Activated naive CD8-positive, alpha-beta T cell treated with anti-CD3 and anti-CD28 coated beads, Interleukin-2, amount 50 U/mL, for 24 hours (primary cell): ENCODE measurements at regions not wholly inside any gene's neighbourhood (a gene's known extent, or its start where the extent isn't known, plus 50 kb on each side); places are given as distances from the start of the nearest gene placed in this dataset.
"Not testable (repeated sequence)": the region's sequence is repeated elsewhere in the genome, so short reads cannot be mapped to it uniquely, and the experiment has no call there.

ENCODE experiments used
- ATAC-seq: fragments of 150-1000 bp; cut with Tn5 transposase; one replicate; pipeline ENCODE4 v1.10.0; 2021
- DNase-seq: peaks from one replicate; pipeline ENCODE4 v3.0.0; 2021
- H3K27ac Mint-ChIP-seq: one replicate; pipeline ENCODE4 v1.8.0; 2021; ENCODE audit warnings: mild to moderate bottlenecking, mixed read lengths
- H3K27me3 Mint-ChIP-seq: one replicate; pipeline ENCODE4 v1.8.0; 2021; ENCODE audit warnings: mixed read lengths
- H3K36me3 Mint-ChIP-seq: one replicate; pipeline ENCODE4 v1.8.0; 2021; ENCODE audit warnings: low read depth, mixed read lengths
- H3K4me1 Mint-ChIP-seq: one replicate; pipeline ENCODE4 v1.8.0; 2021; ENCODE audit warnings: mixed read lengths
- H3K4me3 Mint-ChIP-seq: one replicate; pipeline ENCODE4 v1.8.0; 2021; ENCODE audit warnings: mild to moderate bottlenecking, moderate library complexity, mixed read lengths
- H3K9me3 Mint-ChIP-seq: one replicate; pipeline ENCODE4 v1.8.0; 2021; ENCODE audit warnings: mixed read lengths

- Mint-ChIP-seq H3K27ac (no peak overlapping the region), H3K9me3 (no peaks in the 10 kb centered on the region), H3K4me1 (no peaks in the 10 kb centered on the region), H3K4me3 (no peak overlapping the region), H3K36me3 (no peaks in the 10 kb centered on the region), H3K27me3 (peaks cover 4% of the 10 kb centered on the region)
- DNase-seq (no peak), ATAC-seq (no peak)
Measured at GRCh38 chr6:167746975-167747374, 79.7 kb upstream of the AFDN start.

DNA sequence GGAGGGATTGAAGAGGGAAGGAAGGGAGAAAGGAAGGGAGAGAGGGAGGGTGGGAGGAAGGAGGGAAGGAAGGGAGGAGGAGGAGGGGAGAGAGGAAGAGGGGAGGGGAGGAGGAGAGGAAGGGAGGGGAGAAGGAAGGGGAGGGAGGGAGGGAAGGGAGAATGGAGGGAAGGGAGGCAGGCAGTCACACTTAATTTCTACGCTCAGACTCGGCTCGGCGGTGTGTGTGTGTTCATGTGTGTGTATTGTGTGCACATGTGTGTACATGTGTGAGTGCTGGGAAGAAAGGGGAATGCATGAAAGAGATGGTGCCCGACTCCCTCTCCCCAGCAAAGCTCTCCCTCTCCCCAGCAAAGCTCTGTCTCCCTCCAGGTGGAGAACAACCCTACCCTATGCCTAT lies 79.1 kb upstream of the AFDN start:
- Mint-ChIP-seq H3K9me3 (no peaks in the 10 kb centered on the region), H3K27me3 (peaks cover 4% of the 10 kb centered on the region), H3K4me1 (no peaks in the 10 kb centered on the region), H3K36me3 (no peaks in the 10 kb centered on the region), H3K27ac (no peak overlapping the region), H3K4me3 (no peak overlapping the region)
- DNase-seq (no peak), ATAC-seq (no peak)

DNA sequence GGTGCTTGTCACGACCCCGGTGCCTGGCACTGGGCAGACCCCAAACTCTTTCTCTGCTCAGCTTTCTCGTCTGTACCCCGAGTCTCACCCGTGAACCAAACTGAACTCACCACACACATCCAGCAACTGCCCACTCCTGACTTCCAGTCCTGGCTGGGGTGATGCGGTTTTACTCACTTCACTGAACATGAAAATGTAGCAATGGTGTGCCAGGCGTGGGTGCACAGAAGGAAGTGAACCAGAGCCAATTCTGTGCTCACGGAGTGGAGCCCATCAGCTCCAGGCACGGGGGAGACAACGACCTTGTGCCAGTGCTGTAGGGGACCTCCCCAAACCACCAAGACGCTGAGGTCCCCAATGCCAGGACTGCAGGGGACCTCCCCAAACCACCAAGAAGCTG lies 78.7 kb upstream of the AFDN start:
- Mint-ChIP-seq H3K27me3 (peaks cover 4% of the 10 kb centered on the region), H3K4me3 (no peak overlapping the region), H3K27ac (no peak overlapping the region), H3K9me3 (no peaks in the 10 kb centered on the region), H3K4me1 (no peaks in the 10 kb centered on the region), H3K36me3 (no peaks in the 10 kb centered on the region)
- no peak for ATAC-seq
- DNase-seq: no peak

DNA sequence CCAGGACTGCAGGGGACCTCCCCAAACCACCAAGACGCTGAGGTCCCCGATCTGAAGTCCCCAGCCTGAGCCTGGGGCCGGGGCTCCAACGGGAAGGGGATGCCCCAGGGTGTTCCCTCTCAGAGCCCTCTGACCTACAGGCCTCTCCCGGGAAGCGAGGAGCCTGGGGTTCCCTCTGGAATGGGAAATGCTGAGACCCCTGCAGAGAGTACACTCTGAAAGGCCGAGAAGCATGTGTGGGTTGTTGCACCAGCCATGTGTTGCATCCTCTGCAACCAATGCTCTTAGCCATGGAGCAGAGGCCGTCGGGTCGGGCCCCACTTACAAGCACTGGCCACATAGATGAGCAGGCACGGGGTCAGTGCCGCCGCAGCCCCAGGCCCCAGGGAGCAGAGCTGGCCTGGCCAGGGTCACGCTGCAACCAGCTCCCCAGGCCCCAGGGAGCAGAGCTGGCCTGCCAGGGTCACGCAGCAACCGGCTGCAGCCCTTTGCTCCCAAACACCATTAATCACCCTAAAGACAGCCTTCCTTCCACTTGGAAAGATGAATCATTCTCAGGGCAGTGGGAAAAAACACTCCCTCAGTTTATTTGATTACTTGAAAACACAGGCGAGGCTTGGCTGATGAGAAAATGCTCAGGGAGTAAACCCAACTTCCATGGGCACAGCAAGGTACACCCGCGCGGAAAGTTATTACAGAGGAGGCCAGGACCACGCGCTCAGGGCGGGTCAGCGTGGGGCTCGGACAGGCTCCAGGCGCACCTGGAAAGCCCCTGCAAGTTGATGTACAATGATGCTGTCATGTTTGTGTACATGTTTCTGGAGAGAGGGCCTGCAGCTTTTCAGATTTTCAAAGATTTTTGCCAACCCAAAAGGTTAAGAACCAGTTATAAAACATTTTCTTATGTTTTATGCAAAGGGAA lies 78.0 kb upstream of the AFDN start:
- Mint-ChIP-seq H3K27ac (no peak overlapping the region), H3K4me1 (no peaks in the 10 kb centered on the region), H3K9me3 (no peaks in the 10 kb centered on the region), H3K4me3 (no peak overlapping the region), H3K27me3 (peaks cover 5% of the 10 kb centered on the region), H3K36me3 (no peaks in the 10 kb centered on the region)
- DNase-seq (no peak), ATAC-seq (no peak)

DNA sequence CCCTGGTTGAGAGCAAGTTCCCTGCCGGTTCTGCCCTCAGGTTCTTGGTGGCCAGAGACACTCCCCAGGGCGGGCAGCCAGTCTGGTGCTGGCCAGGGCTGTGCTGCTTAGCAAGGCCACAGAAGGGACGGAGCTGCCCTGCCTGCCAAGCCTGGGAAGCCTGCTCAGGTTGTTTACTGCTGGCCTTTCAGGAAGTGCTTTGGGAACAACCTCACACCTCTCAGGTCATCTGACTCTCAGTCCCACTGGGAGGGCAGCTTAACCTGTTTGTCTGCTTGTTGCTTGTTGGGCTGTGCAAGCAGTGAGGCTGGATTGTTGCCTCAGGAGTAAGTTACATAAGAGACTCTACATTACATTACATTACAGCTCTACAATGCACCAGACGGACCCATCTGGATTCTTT lies 75.8 kb upstream of the AFDN start:
- H3K9me3 Mint-ChIP-seq: no peaks in the 10 kb centered on the region
- no peaks in the 10 kb centered on the region for H3K36me3 Mint-ChIP-seq
- no peaks in the 10 kb centered on the region for H3K4me1 Mint-ChIP-seq
- DNase-seq (no peak), ATAC-seq (no peak)
- no peak overlapping the region for H3K27ac Mint-ChIP-seq
- H3K4me3 Mint-ChIP-seq: no peak overlapping the region
- peaks cover 3% of the 10 kb centered on the region for H3K27me3 Mint-ChIP-seq

DNA sequence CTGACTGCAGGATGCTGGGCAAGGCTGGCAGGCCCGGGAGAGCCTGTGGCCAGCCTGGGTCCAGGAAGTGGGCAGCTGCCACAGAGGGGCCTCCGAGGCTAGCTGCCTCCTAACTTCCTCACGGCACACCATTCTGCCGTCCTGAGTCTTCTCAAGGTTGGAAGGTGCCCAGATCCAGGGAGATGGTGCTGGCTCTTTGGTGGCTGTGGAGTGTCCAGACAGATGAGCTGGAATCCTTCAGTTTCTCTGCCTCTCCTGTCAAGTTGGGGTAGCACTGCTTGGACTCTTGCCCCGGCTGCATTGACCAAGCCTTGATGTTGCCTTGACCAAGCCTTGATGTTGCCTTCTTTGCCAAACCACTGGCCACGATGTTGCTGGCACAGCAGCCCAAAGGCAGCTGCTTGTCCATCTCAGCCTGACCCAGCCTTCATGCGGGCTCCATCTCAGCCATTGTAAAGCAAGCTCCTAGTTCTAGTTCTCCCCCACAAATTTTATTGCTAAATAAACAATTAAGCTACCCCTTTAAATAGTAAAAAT lies 75.1 kb upstream of the AFDN start:
- ATAC-seq (no peak), DNase-seq (no peak)
- Mint-ChIP-seq H3K27me3 (peaks cover 4% of the 10 kb centered on the region), H3K27ac (no peak overlapping the region), H3K4me3 (no peak overlapping the region), H3K4me1 (no peaks in the 10 kb centered on the region), H3K9me3 (no peaks in the 10 kb centered on the region), H3K36me3 (no peaks in the 10 kb centered on the region)

DNA sequence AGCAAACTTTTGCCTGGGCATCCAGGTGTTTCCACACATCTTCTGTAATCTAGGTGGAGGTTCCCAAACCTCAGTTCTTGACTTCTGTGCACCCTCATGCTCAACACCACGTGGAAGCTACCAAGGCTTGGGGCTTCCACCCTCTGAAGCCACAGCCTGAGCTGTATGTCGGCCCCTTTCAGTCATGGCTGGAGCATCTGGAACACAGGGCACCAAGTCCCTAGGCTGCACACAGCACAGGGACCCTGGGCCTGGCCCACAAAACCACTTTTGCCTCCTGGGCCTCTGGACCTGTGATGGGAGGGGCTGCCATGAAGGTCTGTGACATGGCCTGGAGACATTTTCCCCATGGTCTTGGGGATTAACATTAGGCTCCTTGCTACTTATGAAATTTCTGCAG lies 73.4 kb upstream of the AFDN start:
- not testable (repeated sequence) for H3K27me3 Mint-ChIP-seq, DNase-seq, H3K4me1 Mint-ChIP-seq, H3K9me3 Mint-ChIP-seq, H3K4me3 Mint-ChIP-seq, ATAC-seq, H3K36me3 Mint-ChIP-seq, H3K27ac Mint-ChIP-seq

DNA sequence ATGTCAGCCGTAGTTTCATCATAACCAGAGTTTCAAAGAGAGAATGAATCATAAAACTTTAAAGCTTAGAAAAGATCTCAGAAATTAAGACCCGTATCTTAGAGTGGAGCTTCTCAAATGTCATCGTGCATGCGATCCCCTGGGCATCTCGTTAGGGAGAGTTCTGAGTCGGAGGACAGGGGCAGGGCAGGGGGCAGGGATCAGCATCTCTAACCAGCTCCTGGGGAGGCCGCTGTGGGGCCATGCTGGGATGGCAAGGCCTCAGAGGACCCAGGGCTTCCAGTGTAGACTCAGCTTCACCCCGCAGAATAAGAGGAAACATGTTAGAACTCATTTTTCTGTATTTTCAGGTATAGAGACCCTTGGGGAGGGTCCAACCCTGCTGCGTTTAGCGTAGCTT lies 72.0 kb upstream of the AFDN start:
- no peak for ATAC-seq
- no peak for DNase-seq
- Mint-ChIP-seq H3K4me3 (no peak overlapping the region), H3K4me1 (no peaks in the 10 kb centered on the region), H3K36me3 (no peaks in the 10 kb centered on the region), H3K27ac (no peak overlapping the region), H3K27me3 (peaks cover 12% of the 10 kb centered on the region), H3K9me3 (no peaks in the 10 kb centered on the region)

GRCh38 chr6:167755461-167755860 lies 71.2 kb upstream of the AFDN start:
- no peak for DNase-seq
- no peaks in the 10 kb centered on the region for H3K36me3 Mint-ChIP-seq
- no peak for ATAC-seq
- H3K9me3 Mint-ChIP-seq: no peaks in the 10 kb centered on the region
- no peak overlapping the region for H3K4me3 Mint-ChIP-seq
- no peaks in the 10 kb centered on the region for H3K4me1 Mint-ChIP-seq
- no peak overlapping the region for H3K27ac Mint-ChIP-seq
- peaks cover 12% of the 10 kb centered on the region for H3K27me3 Mint-ChIP-seq

DNA sequence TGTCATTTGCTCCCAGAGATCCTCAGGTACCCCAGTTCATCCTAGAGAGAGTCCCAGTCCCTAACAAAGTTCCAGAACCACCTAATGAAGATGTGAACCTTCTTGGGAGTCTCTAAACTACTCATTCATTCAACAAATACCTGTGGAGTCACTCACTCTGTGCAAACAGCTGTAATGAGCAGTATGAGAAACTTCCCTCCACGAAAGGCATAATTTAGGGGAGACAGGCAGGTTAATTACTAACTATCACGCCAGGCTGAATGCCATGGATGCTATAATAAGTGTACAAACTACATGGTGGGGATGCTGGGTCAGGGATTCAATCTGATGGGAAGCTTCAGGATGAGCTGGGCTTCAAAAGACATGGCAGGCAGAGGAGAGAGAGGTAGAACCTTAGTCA lies 70.1 kb upstream of the AFDN start:
- ATAC-seq (no peak), DNase-seq (no peak)

DNA sequence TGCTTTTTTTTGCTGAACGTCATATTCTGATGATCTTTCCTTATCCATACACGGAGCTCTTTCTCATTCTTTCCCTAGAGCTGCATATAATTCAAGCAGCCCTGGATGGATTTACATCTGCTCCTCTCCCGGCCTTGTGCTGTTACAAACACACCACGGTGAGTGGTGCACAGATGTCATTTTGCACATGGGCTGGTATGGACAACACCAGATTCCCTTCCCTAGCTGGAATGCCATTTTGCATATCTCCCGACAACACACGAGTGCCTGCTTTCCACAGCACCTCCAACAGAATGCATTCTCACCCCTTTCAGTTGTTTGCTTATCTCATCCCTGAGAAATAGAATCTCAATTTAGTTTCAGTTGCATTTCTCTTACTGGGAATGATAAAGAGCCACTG lies 69.5 kb upstream of the AFDN start:
- H3K4me1 Mint-ChIP-seq: no peaks in the 10 kb centered on the region
- ATAC-seq (no peak), DNase-seq (no peak)
- H3K27ac Mint-ChIP-seq: no peak overlapping the region
- no peaks in the 10 kb centered on the region for H3K9me3 Mint-ChIP-seq
- H3K36me3 Mint-ChIP-seq: no peaks in the 10 kb centered on the region
- H3K4me3 Mint-ChIP-seq: no peak overlapping the region
- peaks cover 12% of the 10 kb centered on the region for H3K27me3 Mint-ChIP-seq

More for the DNA sequence above, 70.1 kb upstream of the AFDN start:
- H3K27me3 Mint-ChIP-seq: peaks cover 12% of the 10 kb centered on the region
- no peaks in the 10 kb centered on the region for H3K36me3 Mint-ChIP-seq
- no peaks in the 10 kb centered on the region for H3K9me3 Mint-ChIP-seq
- H3K4me3 Mint-ChIP-seq: no peak overlapping the region
- H3K27ac Mint-ChIP-seq: no peak overlapping the region
- no peaks in the 10 kb centered on the region for H3K4me1 Mint-ChIP-seq

DNA sequence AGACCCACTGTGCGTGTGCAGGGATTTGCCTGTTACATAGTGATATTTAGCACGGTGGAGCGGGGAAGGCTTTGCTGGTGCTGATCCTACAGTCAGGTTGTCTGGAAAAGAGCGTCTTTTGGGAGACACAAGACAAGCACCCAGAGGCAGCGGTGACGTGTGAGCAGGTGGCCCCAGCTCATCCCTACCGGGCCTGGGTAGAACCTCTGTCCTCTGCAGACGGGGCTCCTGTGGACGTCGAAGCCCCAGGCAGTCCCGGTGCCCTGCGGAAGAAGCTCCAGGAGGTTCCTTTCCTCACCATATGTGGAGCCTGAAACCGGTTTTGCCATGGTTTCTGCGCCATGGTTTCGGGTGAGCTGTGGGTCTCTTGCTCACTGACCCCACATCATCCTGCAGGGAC lies 68.9 kb upstream of the AFDN start:
- H3K36me3 Mint-ChIP-seq: no peaks in the 10 kb centered on the region
- H3K4me3 Mint-ChIP-seq: no peak overlapping the region
- no peak for DNase-seq
- no peaks in the 10 kb centered on the region for H3K9me3 Mint-ChIP-seq
- H3K4me1 Mint-ChIP-seq: no peaks in the 10 kb centered on the region
- no peak overlapping the region for H3K27ac Mint-ChIP-seq
- peaks cover 12% of the 10 kb centered on the region for H3K27me3 Mint-ChIP-seq
- ATAC-seq: no peak

DNA sequence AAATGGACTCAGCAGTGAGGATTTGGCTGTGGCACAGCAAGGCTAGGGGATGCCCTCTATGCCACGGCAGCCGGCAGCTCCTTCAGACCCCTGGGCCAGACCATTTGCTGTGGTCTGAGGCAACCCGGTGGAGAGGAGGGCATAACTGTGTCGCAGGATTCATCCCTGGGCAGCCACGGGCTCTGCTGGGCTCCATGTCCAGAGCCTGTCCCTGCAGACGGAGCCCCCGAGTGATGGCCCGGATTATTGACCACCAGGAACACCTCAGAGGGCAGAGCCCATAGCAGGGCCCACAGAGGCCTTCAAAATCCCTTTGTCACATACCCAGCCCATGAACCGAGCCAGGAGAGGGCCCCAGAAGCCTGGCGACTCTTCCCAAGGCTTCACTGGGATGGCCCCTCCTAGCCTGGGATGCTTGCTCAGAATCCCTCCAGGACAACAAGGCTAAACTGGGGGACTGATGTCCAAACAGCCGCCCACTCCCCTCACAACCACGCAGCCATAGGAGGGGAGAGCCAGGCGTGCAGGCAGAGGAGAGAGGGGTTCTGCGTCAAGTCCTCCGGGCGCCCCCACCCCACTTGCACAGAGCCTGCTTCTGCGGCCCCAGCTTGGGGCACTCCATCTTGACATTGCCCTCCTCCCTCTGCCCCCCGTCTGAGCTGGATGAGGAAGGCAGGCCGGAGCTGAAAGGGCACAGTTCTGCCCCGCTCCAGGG lies 68.2 kb upstream of the AFDN start:
- Mint-ChIP-seq H3K4me3 (no peak overlapping the region), H3K27me3 (peaks cover 12% of the 10 kb centered on the region), H3K36me3 (no peaks in the 10 kb centered on the region), H3K9me3 (no peaks in the 10 kb centered on the region), H3K4me1 (no peaks in the 10 kb centered on the region), H3K27ac (no peak overlapping the region)
- ATAC-seq: no peak
- DNase-seq: no peak

DNA sequence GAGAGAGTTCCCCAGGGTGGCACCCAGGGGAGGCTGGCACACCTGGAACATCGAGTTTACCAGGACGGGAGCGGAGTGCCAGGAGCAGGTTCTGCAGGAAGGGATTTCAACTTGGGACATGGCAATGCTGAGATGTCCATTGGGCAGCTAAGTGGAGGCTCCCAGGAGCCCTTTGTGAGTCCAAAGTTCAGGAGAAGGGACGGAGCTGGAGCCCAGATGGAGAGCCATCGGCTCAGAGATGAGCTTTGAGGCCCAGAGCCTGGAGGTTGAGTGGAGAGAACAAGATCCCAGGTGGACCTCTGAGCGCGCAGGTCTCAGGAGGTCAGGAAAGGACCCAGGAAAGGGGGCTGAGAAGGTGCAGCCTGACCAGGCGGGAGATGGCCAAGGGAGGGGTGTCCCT lies 67.5 kb upstream of the AFDN start:
- Mint-ChIP-seq H3K27ac (no peak overlapping the region), H3K9me3 (no peaks in the 10 kb centered on the region), H3K4me1 (no peaks in the 10 kb centered on the region), H3K36me3 (no peaks in the 10 kb centered on the region), H3K27me3 (peaks cover 10% of the 10 kb centered on the region), H3K4me3 (no peak overlapping the region)
- no peak for DNase-seq
- no peak for ATAC-seq

- no peak for ATAC-seq
Measured at GRCh38 chr6:167759912-167760311, 66.8 kb upstream of the AFDN start.

More at GRCh38 chr6:167759912-167760311, 66.8 kb upstream of the AFDN start:
- Mint-ChIP-seq H3K27ac (no peak overlapping the region), H3K27me3 (peaks cover 10% of the 10 kb centered on the region), H3K4me1 (no peaks in the 10 kb centered on the region), H3K36me3 (no peaks in the 10 kb centered on the region), H3K4me3 (no peak overlapping the region), H3K9me3 (no peaks in the 10 kb centered on the region)
- DNase-seq: no peak
